Stimulated activated CD4-positive, alpha-beta T cell treated with anti-CD3 and anti-CD28 coated beads, Interleukin-15, amount 100 ng/mL, for 24 hours (primary cell): ENCODE measurements at regions not wholly inside any gene's neighbourhood (a gene's known extent, or its start where the extent isn't known, plus 50 kb on each side); places are given as distances from the start of the nearest gene placed in this dataset.

Experiments
- DNase-seq: peaks from one replicate; pipeline ENCODE4 v3.0.0-alpha.2; 2020

GRCh38 chr2:62364791-62365528 lies 141.0 kb downstream of the TMEM17 start:
- no peak for DNase-seq

DNA sequence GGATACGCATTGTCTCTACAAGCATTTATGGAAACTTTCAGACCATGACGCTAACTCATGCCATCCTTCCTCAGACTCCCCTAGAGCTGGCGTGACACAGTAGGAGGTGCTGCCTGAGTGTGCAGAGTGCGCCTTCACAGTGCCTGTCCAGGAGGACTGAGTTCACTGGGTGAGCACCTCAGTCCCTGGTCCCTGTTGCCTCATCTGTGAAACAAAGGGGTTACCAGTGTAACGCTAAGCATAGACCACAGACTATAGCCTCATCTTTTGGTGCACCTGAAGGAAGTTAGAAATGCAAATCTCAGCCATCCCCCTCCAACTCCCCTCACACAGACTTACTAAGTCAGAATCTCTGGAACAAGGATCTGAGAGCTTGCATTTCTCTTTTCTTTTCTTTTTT lies 142.8 kb downstream of the TMEM17 start:
- no peak for DNase-seq

DNA sequence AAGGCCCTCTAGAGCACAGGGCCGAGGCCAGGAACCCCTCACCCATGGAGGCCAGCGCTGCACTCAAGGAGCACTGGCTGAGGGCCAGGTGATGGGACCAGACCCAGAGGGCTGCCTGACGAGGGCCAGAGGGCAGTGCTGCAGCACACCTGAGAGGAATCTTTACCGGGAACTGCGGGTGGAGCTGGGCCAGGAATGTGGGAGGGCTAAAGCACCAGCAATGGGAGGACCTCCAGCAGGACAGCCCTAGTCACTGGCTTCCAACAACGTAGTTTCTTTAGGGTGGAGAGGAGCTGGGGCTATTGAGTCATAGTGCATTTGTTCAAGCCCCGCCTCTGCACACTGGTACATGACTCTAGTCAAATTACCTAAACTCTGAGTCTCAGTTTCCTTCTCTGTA lies 143.4 kb downstream of the TMEM17 start:
- no peak for DNase-seq

- no peak for DNase-seq
Observed at GRCh38 chr2:62361964-62362363, 144.0 kb downstream of the TMEM17 start.

DNA sequence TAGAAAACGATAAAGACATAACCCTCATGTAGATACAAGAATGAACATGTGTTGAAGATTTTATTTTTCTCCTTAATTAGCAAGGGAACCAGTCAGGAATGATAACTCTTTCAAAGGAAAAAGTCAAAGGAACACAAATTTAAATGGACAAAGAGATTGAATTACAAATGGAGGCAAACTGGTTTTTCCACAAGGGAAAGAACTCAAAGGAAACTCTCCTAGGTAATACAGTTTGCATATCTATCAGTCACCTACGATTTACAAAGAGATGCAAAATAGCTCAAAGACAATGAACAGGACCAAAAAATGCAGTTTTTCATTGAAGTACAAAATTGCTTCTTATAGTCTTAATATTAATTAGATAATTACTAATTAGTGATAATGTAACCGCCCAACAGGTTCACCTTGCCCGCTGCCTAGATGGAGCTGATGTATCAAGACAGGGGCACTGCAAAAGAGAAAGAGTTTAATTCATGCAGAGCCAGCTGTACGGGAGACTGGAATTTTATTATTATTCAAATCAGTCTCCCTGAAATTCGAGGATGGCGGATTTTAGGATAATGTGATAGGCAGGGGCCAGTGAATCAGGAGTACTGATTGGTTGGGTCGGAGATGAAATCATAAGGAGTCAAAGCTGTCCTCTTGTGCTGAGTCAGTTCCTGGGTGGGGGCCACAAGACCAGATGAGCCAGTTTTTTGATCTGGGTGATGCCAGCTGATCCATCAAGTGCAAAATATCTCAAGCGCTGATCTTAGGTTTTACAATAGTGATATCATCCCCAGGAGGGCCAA lies 151.0 kb downstream of the TMEM17 start:
- no peak for DNase-seq

DNA sequence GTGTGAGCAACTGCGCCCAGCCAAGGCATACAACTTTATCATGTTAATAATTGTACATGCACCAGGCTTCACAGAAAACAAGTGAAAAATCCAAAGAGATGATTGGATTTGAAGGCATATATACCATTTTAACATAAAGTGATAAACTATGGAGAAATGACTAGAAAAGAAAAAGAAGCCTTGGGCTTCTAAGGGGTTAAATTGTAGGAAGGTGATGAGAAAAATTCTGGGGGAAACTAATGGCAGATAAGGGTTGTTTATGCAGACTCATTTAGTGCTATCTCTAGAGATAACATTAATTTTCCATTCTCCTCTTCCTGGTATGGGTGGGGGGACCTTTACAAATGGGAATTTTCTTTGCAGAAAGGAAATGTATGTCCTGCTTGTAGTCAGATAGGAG lies 154.0 kb downstream of the TMEM17 start:
- DNase-seq: no peak

GRCh38 chr2:62349788-62350187 lies 153.9 kb downstream of the B3GNT2 start:
- no peak for DNase-seq

DNA sequence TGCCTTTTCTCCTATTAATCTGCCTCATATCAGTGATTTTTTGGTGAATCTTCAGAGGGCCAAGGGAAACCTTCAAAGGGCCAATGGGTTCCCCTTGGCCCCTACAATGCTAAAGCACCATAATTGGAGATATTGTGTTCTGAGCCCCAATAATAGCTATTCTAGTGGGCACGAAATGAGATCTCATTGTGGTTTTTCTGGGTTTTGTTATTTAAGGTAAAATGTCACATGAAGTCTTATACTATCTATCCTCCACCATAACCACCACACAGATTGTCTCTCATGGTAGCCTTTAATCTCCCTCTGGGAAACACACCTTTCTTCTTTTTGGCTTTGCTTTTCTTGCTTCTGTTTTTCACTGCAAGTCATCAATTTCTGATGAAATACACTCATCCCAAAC lies 152.8 kb downstream of the B3GNT2 start:
- no peak for DNase-seq

GRCh38 chr2:62347563-62348270 lies 151.8 kb downstream of the B3GNT2 start:
- DNase-seq: no peak

DNA sequence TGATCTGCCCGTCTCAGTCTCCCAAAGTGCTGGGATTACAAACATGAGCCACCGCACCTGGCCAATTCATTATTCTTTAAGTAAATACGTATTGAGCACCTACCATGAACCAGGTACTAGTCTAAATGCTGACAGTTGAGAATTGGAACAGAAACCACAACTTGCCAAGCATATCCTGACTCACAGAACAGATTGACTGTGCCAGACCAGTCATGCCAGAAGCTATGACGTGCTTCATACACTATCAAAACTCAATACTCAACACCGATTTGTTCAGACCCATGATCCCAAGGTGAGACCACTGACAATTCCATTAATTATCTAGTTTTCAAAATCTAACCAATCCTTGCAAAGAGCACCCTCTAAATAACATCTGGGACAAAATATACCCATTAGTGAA lies 148.6 kb downstream of the B3GNT2 start:
- no peak for DNase-seq

DNA sequence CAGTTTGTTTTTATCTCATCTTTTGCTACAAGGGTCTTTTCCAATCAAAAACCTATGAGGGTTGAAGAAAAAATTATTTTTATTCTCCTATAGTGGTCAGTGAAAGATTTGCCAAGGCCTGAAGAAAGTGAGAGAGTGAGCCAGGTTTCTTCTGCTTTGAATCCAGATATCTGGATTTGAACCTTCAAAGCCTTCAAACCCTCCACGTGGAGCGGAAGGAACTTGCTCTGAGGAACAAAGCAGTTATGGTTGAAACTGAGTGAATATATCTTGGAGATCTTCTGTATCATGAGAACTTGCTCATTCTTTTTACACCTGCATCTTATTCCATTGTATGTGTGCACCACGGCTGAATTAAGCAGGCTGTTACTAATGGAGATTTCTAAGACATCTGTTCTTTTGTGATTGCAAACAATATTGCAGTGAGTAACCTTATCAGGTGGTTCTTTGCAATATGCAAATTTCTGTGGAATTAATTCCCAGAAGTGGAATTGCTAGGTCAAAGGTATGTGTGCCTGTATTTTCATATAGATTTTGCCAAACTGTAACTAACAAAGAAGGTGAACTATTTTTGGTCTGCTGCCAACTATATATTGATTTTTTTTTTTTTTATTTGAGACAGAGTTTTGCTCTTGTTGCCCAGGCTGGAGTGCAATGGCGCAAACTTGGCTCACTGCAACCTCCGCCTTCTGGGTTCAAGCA lies 147.9 kb downstream of the B3GNT2 start:
- no peak for DNase-seq

GRCh38 chr2:62343206-62343605 lies 147.3 kb downstream of the B3GNT2 start:
- DNase-seq: no peak

DNA sequence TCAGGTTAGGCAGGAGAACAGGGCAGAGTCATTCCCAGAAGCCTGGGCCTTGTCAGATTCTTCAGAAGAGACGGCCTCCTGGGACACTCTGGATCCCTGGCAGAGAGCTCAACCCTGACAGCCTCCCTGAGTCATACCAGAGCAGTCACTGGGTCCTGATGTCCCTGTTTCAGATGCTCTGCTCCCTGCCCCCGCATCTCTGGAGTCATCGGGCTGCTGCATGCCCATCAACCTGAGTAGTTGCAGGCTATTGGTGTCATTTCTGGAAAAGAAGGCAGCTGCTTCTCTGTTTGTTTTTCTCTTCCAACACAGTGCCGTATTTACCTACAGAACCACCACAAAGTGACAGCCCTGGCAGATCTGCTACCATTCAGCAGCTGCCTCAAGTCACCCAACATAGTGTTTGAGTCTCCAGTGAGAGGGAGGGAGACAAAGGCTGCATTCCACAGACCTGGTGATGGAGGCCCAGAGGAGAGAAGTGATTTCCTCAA lies 145.1 kb downstream of the B3GNT2 start:
- no peak for DNase-seq

DNA sequence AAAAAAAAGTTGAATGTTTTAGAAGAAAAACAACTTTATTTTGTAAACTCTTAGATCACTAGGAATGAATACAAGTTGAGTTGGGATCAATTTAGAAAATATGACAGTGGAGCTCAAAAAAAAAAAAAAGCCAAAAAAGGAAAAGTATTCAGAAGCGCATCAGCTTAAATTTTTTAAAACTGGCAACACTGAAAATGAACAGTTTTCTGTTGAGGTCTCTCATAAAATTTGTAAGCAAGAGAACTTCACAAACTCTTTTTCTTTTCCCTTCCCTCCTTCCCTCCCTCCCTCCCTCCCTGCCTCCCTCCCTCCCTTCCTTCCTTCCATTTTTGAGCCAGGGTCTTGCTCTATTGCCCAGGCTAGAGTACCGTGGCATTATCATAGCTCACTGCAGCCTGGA lies 143.9 kb downstream of the B3GNT2 start:
- DNase-seq: no peak

- no peak for DNase-seq
Observed at GRCh38 chr2:62339413-62339812, 143.5 kb downstream of the B3GNT2 start.

DNA sequence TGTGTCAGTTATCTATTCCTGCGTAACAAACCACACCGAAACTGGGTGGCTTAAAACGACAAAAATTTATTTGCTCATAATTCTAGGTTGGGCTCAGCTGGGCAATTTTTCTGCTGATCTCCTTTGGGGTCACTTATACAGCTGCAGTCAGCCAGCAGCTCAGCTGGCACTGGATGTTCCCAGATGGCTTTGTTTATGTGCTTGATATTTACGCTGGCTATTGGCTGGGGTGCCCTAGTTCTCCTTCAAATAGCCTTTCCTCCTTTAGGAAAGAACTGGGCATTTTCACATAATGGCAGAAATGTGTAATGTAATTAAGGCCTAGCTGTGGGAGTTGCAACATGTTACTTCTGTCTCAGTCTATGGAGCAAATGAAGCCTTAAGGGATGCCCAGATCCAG lies 142.2 kb downstream of the B3GNT2 start:
- DNase-seq: no peak

GRCh38 chr2:62337403-62337802 lies 141.5 kb downstream of the B3GNT2 start:
- no peak for DNase-seq

DNA sequence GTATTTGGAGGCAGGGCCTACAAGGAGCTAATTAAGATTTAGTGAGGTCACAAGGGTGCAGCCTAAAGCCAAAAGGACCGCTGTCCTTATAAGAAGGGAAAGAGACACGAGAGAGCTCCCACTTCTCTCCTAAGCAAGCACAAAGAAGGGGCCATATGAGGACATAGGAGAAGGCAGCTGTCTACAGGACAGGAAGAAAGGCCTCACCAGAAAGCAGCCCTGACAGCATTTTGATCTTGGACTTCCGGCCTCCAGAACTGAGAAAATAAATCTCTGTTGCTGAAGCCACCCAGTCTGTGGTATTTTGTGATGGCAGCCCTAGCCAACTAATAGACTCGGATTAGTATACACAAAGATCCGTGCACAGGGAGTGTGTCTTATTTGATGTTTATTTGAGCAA lies 139.7 kb downstream of the B3GNT2 start:
- DNase-seq: no peak

DNA sequence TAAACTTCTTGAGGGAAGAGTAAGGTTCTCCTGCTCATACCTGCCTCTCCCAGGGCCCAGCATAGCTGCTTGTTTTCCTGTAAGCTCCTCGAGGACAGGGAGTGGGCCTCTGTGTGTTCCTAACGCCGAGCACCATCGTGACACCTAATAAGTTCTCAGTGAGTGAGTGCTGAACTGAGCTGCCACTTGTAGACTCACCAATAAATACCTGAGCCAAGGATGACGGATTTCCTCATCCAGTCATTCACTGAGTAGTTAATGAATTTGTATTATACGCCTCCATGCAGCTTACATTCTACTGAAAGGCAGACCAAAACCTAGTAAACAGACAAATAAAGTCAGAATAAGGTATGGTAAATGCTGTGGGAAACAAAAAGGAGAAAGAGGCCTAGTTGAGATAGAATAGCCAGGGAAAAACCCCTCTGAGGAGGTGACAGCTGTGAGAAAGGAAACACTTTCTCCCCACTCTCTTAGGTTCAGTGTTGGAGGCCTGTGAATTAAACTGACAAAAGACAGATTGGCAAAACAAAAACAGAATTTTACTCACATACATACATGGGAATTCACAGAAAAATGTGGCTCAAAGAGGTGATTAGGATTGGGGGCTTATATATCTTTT lies 138.6 kb downstream of the B3GNT2 start:
- no peak for DNase-seq

GRCh38 chr2:62334009-62334408 lies 138.1 kb downstream of the B3GNT2 start:
- DNase-seq: no peak

- DNase-seq: no peak
Observed at GRCh38 chr2:62330959-62331358, 135.0 kb downstream of the B3GNT2 start.

DNA sequence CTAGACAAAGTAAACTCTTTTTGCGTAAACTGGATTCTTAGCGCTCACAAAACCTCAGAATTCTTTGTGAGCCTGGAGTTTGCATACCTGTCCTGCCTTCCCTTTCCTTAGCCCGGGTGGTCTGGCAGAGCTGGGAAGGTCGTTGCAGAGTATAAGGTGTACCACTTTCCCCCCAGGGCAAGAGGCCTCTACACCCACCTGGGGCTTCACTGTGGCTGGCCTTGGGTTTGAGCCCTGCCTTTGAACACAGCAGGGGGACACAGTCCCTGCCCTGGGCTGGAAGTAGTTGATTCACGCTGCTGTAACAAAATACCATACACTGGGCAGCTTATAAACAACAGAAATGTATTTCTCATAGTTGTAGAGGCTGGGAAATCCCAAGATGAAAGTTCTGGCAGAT lies 133.9 kb downstream of the B3GNT2 start:
- DNase-seq: no peak

DNA sequence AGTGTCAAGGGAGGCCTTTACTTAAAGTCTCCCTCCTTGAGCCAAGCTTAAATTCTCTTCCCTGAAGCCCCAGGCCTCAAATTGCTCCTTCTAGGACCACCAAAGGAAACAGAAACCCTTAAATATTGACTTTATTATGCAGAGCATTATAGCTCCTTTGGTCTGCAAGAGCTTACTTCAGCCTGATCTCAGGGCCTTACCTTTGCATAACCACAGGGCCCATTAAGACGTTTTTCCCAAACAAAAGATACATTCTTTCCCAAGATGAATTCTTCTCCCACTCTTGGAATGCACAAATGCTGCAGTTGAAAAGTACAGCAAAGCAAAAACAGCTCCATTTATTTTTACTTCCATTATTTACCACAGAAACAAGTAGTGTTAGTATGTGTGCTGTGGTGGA lies 130.8 kb downstream of the B3GNT2 start:
- no peak for DNase-seq
